Keratinocyte (primary cell): ENCODE measurements at regions not wholly inside any gene's neighbourhood (a gene's known extent, or its start where the extent isn't known, plus 50 kb on each side); places are given as distances from the start of the nearest gene placed in this dataset.

Experiments used
- DNase-seq: peaks from one replicate; pipeline ENCODE4 v3.0.0-alpha.2; 2011; ENCODE audit warnings: low read depth, missing footprints, low spot score
- FAIRE-seq: peaks from 2 replicates; lab custom pipeline; 2011; peaks lifted over from hg19 to GRCh38; lab: Jason Lieb, UNC
- H2AFZ ChIP-seq: 2 replicates; pipeline ENCODE4 v1.6.0; 2012; ENCODE audit warnings: low read length, control low read depth, inconsistent platforms; ENCODE audit not compliant: control insufficient read depth
- H3K27ac ChIP-seq: 2 replicates; pipeline ENCODE4 v1.5.1; 2011; ENCODE audit warnings: low read length; ENCODE audit not compliant: control insufficient read depth, insufficient read depth
- H3K27me3 ChIP-seq: 3 replicates; pipeline ENCODE4 v1.6.0; 2011; ENCODE audit warnings: low read length; ENCODE audit not compliant: control insufficient read depth, insufficient read depth; ENCODE audit errors: extremely low read depth
- H3K36me3 ChIP-seq, 2 experiments: 2 replicates in 1 of 2; 3 replicates in 1 of 2; pipeline ENCODE4 v1.5.1; 2011; ENCODE audit warnings: low read length in 2 of 2, mild to moderate bottlenecking in 1 of 2; ENCODE audit not compliant: control insufficient read depth in 2 of 2, insufficient read depth in 2 of 2; ENCODE audit errors: extremely low read depth in 1 of 2
- H3K4me1 ChIP-seq: 3 replicates; pipeline ENCODE4 v1.5.1; 2011; ENCODE audit warnings: low read length; ENCODE audit not compliant: control insufficient read depth, insufficient read depth; ENCODE audit errors: extremely low read depth
- H3K4me2 ChIP-seq: 3 replicates; pipeline ENCODE4 v1.6.0; 2011; ENCODE audit warnings: low read depth, low read length; ENCODE audit not compliant: control insufficient read depth, insufficient read depth; ENCODE audit errors: extremely low read depth
- H3K4me3 ChIP-seq, 3 experiments: fragments of 200-600 bp in 1 of 3; sonication (generic) in 1 of 3; 2 replicates in 2 of 3; 3 replicates in 1 of 3; pipeline ENCODE4 v1.5.1; 2011 to 2016; ENCODE audit warnings: low read length in 3 of 3, mild to moderate bottlenecking in 3 of 3, control low read depth in 2 of 3, inconsistent platforms in 1 of 3, low read depth in 1 of 3, mixed read lengths in 1 of 3, mixed run types in 1 of 3, moderate library complexity in 1 of 3; ENCODE audit not compliant: control insufficient read depth in 2 of 3, insufficient read depth in 2 of 3; ENCODE audit errors: extremely low read depth in 1 of 3
- H3K79me2 ChIP-seq: 2 replicates; pipeline ENCODE4 v1.6.0; 2012; ENCODE audit warnings: low read length; ENCODE audit not compliant: control insufficient read depth, insufficient read depth
- H3K9ac ChIP-seq: 3 replicates; pipeline ENCODE4 v1.6.0; 2011; ENCODE audit warnings: low read length; ENCODE audit not compliant: control insufficient read depth, insufficient read depth; ENCODE audit errors: extremely low read depth
- H3K9me1 ChIP-seq: 3 replicates; pipeline ENCODE4 v1.6.0; 2011; ENCODE audit warnings: low read length; ENCODE audit not compliant: control insufficient read depth, insufficient read depth; ENCODE audit errors: extremely low read depth
- H3K9me3 ChIP-seq: 2 replicates; pipeline ENCODE4 v1.5.1; 2012; ENCODE audit warnings: low read depth, low read length; ENCODE audit not compliant: control insufficient read depth
- H4K20me1 ChIP-seq: 3 replicates; pipeline ENCODE4 v1.6.0; 2011; ENCODE audit warnings: low read length; ENCODE audit not compliant: control insufficient read depth, insufficient read depth; ENCODE audit errors: extremely low read depth
- CTCF ChIP-seq, 3 experiments: IDR thresholded peaks in 1 of 3; conservative IDR thresholded peaks in 1 of 3; optimal IDR thresholded peaks in 1 of 3; 2 replicates in 2 of 3; 3 replicates in 1 of 3; pipeline versions ENCODE3 to v1.5.1; 2011; ENCODE audit warnings: low read length in 3 of 3, mild to moderate bottlenecking in 3 of 3, moderate library complexity in 2 of 3, control low read depth in 1 of 3, inconsistent platforms in 1 of 3; ENCODE audit not compliant: insufficient read depth in 2 of 3; ENCODE audit errors: extremely low read depth in 1 of 3
- EZH2 ChIP-seq: IDR thresholded peaks from one replicate; pipeline ENCODE4 v1.6.1; 2012; ENCODE audit warnings: inconsistent platforms, mild to moderate bottlenecking, low read length, moderate library complexity
- dilution Hi-C: fragments of 300-500 bp; cut with MboI; formaldehyde crosslinking; loops from one replicate; pipeline ENCODE4 v1.7.0; 2020; ENCODE audit warnings: low sequenced_read_pairs; ENCODE audit not compliant: extremely low pct_ligation_motif_present

GRCh38 chr4:164501074-164501473, 252.9 kb upstream of the SMIM31 start:
- Histone ChIP-seq H3K36me3 (no peaks in the 10 kb centered on the region), H3K4me3 (no peak overlapping the region), H4K20me1 (no peaks in the 10 kb centered on the region), H3K79me2 (no peaks in the 10 kb centered on the region), H3K9ac (no peak overlapping the region), H3K9me3 (no peaks in the 10 kb centered on the region), H2AFZ (peak overlapping the region; percentile 54), H3K4me1 (peaks cover 9% of the 10 kb centered on the region), H3K4me2 (no peak overlapping the region), H3K27ac (no peak overlapping the region), H3K9me1 (no peaks in the 10 kb centered on the region), H3K27me3 (no peaks in the 10 kb centered on the region)
- TF ChIP-seq CTCF (optimal IDR thresholded peaks at IDR 0.05 in 1 of 3, IDR thresholded peaks at IDR 0.05 in 1 of 3, conservative IDR thresholded peaks at IDR 0.05 in 1 of 3; ENCODE audit: extremely low read depth in 1 of 3, insufficient read depth in 2 of 3, low read length in 3 of 3) (no peak), EZH2 (no peak)
- peak; percentile 23 for DNase-seq
- peak; percentile 82 for FAIRE-seq
- dilution Hi-C loops: no loop called here

GRCh38 chr4:164503874-164504273, 250.1 kb upstream of the SMIM31 start:
- Histone ChIP-seq H3K9me1 (no peaks in the 10 kb centered on the region), H3K9ac (no peak overlapping the region), H3K27ac (no peak overlapping the region), H3K36me3 (no peaks in the 10 kb centered on the region), H2AFZ (no peak overlapping the region), H3K79me2 (no peaks in the 10 kb centered on the region), H3K27me3 (no peaks in the 10 kb centered on the region), H4K20me1 (no peaks in the 10 kb centered on the region), H3K4me3 (no peak overlapping the region), H3K9me3 (no peaks in the 10 kb centered on the region), H3K4me2 (no peak overlapping the region), H3K4me1 (peaks cover 9% of the 10 kb centered on the region)
- DNase-seq: no peak
- TF ChIP-seq EZH2 (no peak), CTCF (optimal IDR thresholded peaks at IDR 0.05 in 1 of 3, IDR thresholded peaks at IDR 0.05 in 1 of 3, conservative IDR thresholded peaks at IDR 0.05 in 1 of 3; ENCODE audit: extremely low read depth in 1 of 3, insufficient read depth in 2 of 3, low read length in 3 of 3) (no peak)
- dilution Hi-C loops: no loop called here
- FAIRE-seq: no peak
